CD14-positive monocyte (primary cell): ENCODE measurements at regions not wholly inside any gene's neighbourhood (a gene's known extent, or its start where the extent isn't known, plus 50 kb on each side); places are given as distances from the start of the nearest gene placed in this dataset.

Experiments
- DNase-seq, 3 donors: peaks; one replicate each; pipeline ENCODE4 v3.0.0-alpha.2; 2011 to 2022
- H2AFZ ChIP-seq: 2 replicates; pipeline ENCODE4 v1.6.0; 2012; ENCODE audit warnings: mild to moderate bottlenecking, low read depth, low read length, inconsistent platforms; ENCODE audit not compliant: insufficient read depth, poor library complexity, severe bottlenecking
- H3K27ac ChIP-seq, 2 donors: 1 replicate in 1 of 2; 2 replicates in 1 of 2; pipeline ENCODE4 v1.5.1; 2012 to 2013; ENCODE audit warnings: low read length in 2 of 2, control low read depth in 1 of 2, inconsistent platforms in 1 of 2, low read depth in 1 of 2, mild to moderate bottlenecking in 1 of 2
- H3K27me3 ChIP-seq, 2 donors: one replicate each; pipeline versions ENCODE4 v1.6.0 to v1.6.1; 2011 to 2013; ENCODE audit warnings: low read length in 2 of 2; ENCODE audit not compliant: control insufficient read depth in 2 of 2, insufficient read depth in 2 of 2
- H3K36me3 ChIP-seq, 2 donors: replicated peaks in 1 of 2; 1 replicate in 1 of 2; 2 replicates in 1 of 2; pipeline versions ENCODE4 v1.5.1 to v1.6.1; 2012 to 2013; ENCODE audit warnings: low read length in 2 of 2, control low read depth in 1 of 2, inconsistent platforms in 1 of 2, mild to moderate bottlenecking in 1 of 2; ENCODE audit not compliant: insufficient read depth in 2 of 2, control insufficient read depth in 1 of 2
- H3K4me1 ChIP-seq, 2 donors: 1 replicate in 1 of 2; 2 replicates in 1 of 2; pipeline versions ENCODE4 v1.5.1 to v1.6.1; 2012 to 2013; ENCODE audit warnings: low read length in 2 of 2, control low read depth in 1 of 2, inconsistent platforms in 1 of 2, mild to moderate bottlenecking in 1 of 2, moderate library complexity in 1 of 2; ENCODE audit not compliant: insufficient read depth in 2 of 2, control insufficient read depth in 1 of 2
- H3K4me2 ChIP-seq: replicated peaks from 2 replicates; pipeline ENCODE3; 2012; ENCODE audit warnings: low read length, moderate library complexity, mild to moderate bottlenecking; ENCODE audit not compliant: poor library complexity, severe bottlenecking; ENCODE audit errors: extremely low read depth
- H3K4me3 ChIP-seq, 3 experiments: fragments of 200-600 bp in 1 of 3; sonication (generic) in 1 of 3; replicated peaks in 1 of 3; 1 replicate in 2 of 3; 2 replicates in 1 of 3; pipeline ENCODE4 v1.5.1; 2011 to 2013; ENCODE audit warnings: low read length in 3 of 3, mild to moderate bottlenecking in 3 of 3, control low read depth in 2 of 3, low read depth in 2 of 3, inconsistent platforms in 1 of 3, moderate library complexity in 1 of 3
- H3K79me2 ChIP-seq: 2 replicates; pipeline ENCODE4 v1.6.0; 2012; ENCODE audit warnings: mild to moderate bottlenecking, control low read depth, inconsistent platforms, low read length, moderate library complexity; ENCODE audit not compliant: insufficient read depth
- H3K9ac ChIP-seq: 2 replicates; pipeline ENCODE4 v1.6.0; 2017; ENCODE audit warnings: low read length, mild to moderate bottlenecking; ENCODE audit not compliant: insufficient read depth, poor library complexity, severe bottlenecking
- H3K9me3 ChIP-seq, 2 donors: replicated peaks in 1 of 2; 1 replicate in 1 of 2; 2 replicates in 1 of 2; pipeline versions ENCODE4 v1.5.1 to v1.6.1; 2012 to 2013; ENCODE audit warnings: low read length in 2 of 2, control low read depth in 1 of 2; ENCODE audit not compliant: control insufficient read depth in 1 of 2, insufficient read depth in 1 of 2
- H4K20me1 ChIP-seq: 2 replicates; pipeline ENCODE4 v1.6.0; 2012; ENCODE audit warnings: mild to moderate bottlenecking, low read length, control low read depth, moderate library complexity; ENCODE audit not compliant: insufficient read depth
- H3K27ac Mint-ChIP-seq, 7 donors: one replicate each; pipeline ENCODE4 v1.8.0; 2020; ENCODE audit warnings: mild to moderate bottlenecking in 7 of 7, mixed read lengths in 7 of 7, moderate library complexity in 6 of 7, inconsistent platforms in 2 of 7
- H3K27me3 Mint-ChIP-seq, 3 donors: one replicate each; pipeline ENCODE4 v1.8.0; 2021 to 2022; ENCODE audit warnings: low read depth in 3 of 3, mild to moderate bottlenecking in 3 of 3, mixed read lengths in 3 of 3, moderate library complexity in 3 of 3, inconsistent platforms in 1 of 3
- H3K36me3 Mint-ChIP-seq, 2 donors: one replicate each; pipeline ENCODE4 v1.8.0; 2020; ENCODE audit warnings: mixed read lengths in 2 of 2, inconsistent platforms in 1 of 2, mild to moderate bottlenecking in 1 of 2
- H3K4me1 Mint-ChIP-seq: one replicate; pipeline ENCODE4 v1.8.0; 2020; ENCODE audit warnings: mild to moderate bottlenecking, mixed read lengths
- H3K4me3 Mint-ChIP-seq, 2 donors: one replicate each; pipeline ENCODE4 v1.8.0; 2020; ENCODE audit warnings: mild to moderate bottlenecking in 2 of 2, mixed read lengths in 2 of 2, moderate library complexity in 1 of 2
- H3K9me3 Mint-ChIP-seq, 7 donors: one replicate each; pipeline ENCODE4 v1.8.0; 2020 to 2022; ENCODE audit warnings: mixed read lengths in 7 of 7, mild to moderate bottlenecking in 6 of 7, moderate library complexity in 6 of 7, inconsistent platforms in 2 of 7
- WGBS: methylation state at CpG from one replicate; pipeline ENCODE4 v1.1.5; 2013; ENCODE audit warnings: missing lambda C conversion rate; ENCODE audit not compliant: insufficient coverage; 5-methylcytosine and 5-hydroxymethylcytosine counted together
- intact Hi-C, 2 donors: fragments of 100-400 bp; cut with micrococcal nuclease; formaldehyde crosslinking; loops; one replicate each; pipeline versions ENCODE4 v1.15.0 to v1.15.1; 2023
- TF ChIP-seq, protein P1 (sequence below): fragments of 200-600 bp; IDR thresholded peaks from one replicate; pipeline ENCODE4 v1.8.0; 2022; ENCODE audit warnings: antibody characterized with exemption, mild to moderate bottlenecking

DNA sequence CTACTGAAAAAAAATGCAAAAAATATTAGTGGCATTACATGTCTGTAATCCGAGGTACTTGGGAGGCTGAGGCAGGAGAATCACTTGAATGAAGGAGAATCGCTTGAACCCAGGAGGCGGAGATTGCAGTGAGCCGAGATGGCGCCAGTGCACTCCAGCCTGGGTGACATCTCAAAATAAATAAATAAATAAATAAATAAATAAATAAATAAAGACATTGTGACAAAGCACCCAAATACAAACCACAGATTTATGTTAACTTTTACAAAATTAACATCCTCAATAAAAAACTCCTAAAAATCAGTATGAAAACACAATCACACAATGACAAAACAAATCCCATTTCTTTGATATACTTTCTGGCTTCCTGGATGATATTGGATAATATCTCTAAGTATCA, 808.3 kb downstream of the REEP3 start:
- TF ChIP-seq, protein P1, sequence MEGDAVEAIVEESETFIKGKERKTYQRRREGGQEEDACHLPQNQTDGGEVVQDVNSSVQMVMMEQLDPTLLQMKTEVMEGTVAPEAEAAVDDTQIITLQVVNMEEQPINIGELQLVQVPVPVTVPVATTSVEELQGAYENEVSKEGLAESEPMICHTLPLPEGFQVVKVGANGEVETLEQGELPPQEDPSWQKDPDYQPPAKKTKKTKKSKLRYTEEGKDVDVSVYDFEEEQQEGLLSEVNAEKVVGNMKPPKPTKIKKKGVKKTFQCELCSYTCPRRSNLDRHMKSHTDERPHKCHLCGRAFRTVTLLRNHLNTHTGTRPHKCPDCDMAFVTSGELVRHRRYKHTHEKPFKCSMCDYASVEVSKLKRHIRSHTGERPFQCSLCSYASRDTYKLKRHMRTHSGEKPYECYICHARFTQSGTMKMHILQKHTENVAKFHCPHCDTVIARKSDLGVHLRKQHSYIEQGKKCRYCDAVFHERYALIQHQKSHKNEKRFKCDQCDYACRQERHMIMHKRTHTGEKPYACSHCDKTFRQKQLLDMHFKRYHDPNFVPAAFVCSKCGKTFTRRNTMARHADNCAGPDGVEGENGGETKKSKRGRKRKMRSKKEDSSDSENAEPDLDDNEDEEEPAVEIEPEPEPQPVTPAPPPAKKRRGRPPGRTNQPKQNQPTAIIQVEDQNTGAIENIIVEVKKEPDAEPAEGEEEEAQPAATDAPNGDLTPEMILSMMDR: no peak
- no peak overlapping the region for H3K27ac Mint-ChIP-seq
- Histone ChIP-seq H4K20me1 (no peaks in the 10 kb centered on the region), H3K79me2 (no peaks in the 10 kb centered on the region), H2AFZ (no peak overlapping the region), H3K27ac (no peak overlapping the region), H3K9me3 (no peaks in the 10 kb centered on the region), H3K4me1 (no peaks in the 10 kb centered on the region), H3K27me3 (no peaks in the 10 kb centered on the region), H3K4me2 (no peak overlapping the region), H3K36me3 (no peaks in the 10 kb centered on the region), H3K9ac (no peak overlapping the region), H3K4me3 (no peak overlapping the region)
- no peak overlapping the region for H3K4me3 Mint-ChIP-seq
- peaks cover 0 to 10% (median 3%) of the 10 kb centered on the region in 7 donors for H3K9me3 Mint-ChIP-seq
- no CpG with 5 or more reads among the region's 5 CpGs for WGBS
- DNase-seq: no peak
- peaks cover 0 to 1% (median 0%) of the 10 kb centered on the region in 3 donors for H3K27me3 Mint-ChIP-seq
- H3K36me3 Mint-ChIP-seq: no peaks in the 10 kb centered on the region
- intact Hi-C loops: no loop called here
- H3K4me1 Mint-ChIP-seq: no peaks in the 10 kb centered on the region

- no peak overlapping the region for H3K27ac ChIP-seq
- H3K27me3 Mint-ChIP-seq: peaks cover 0 to 1% (median 0%) of the 10 kb centered on the region in 3 donors
- H3K27me3 ChIP-seq: no peaks in the 10 kb centered on the region
- no peak overlapping the region for H3K4me2 ChIP-seq
- no peak overlapping the region for H3K4me3 ChIP-seq
- H3K36me3 ChIP-seq: no peaks in the 10 kb centered on the region
- no peak for DNase-seq
- H2AFZ ChIP-seq: no peak overlapping the region
- H3K4me3 Mint-ChIP-seq: no peak overlapping the region
- H3K9me3 ChIP-seq: no peaks in the 10 kb centered on the region
- intact Hi-C loops: no loop called here
- no peaks in the 10 kb centered on the region for H3K4me1 ChIP-seq
- no peaks in the 10 kb centered on the region for H4K20me1 ChIP-seq
- no peak overlapping the region for H3K9ac ChIP-seq
- no peaks in the 10 kb centered on the region for H3K4me1 Mint-ChIP-seq
- H3K9me3 Mint-ChIP-seq: peaks cover 0 to 10% (median 1%) of the 10 kb centered on the region in 7 donors
- H3K36me3 Mint-ChIP-seq: no peaks in the 10 kb centered on the region
- no peak overlapping the region for H3K27ac Mint-ChIP-seq
- WGBS: no CpG with 5 or more reads among the region's 1 CpG
- H3K79me2 ChIP-seq: no peaks in the 10 kb centered on the region
- TF ChIP-seq, protein P1: no peak
Measured at GRCh38 chr10:64332551-64332950, 811.4 kb downstream of the REEP3 start.
